ENCODE measurements at regions not wholly inside any gene's neighbourhood (a gene's known extent, or its start where the extent isn't known, plus 50 kb on each side); places are given as distances from the start of the nearest gene placed in this dataset.
"Not testable (repeated sequence)": the region's sequence is repeated elsewhere in the genome, so short reads cannot be mapped to it uniquely, and the experiment has no call there.

- H3K27me3 Mint-ChIP-seq = peaks cover 37% of the 10 kb centered on the region
- H3K36me3 Mint-ChIP-seq (ENCODE audit: low read depth) = no peaks in the 10 kb centered on the region
- POLR2A ChIA-PET = no interaction called here
- no peak overlapping the region for H3K27ac Mint-ChIP-seq
- H3K9me3 Mint-ChIP-seq = no peaks in the 10 kb centered on the region
- DNase-seq = no peak
- H3K4me1 Mint-ChIP-seq = no peaks in the 10 kb centered on the region
- no peak overlapping the region for H3K4me3 Mint-ChIP-seq
- CTCF ChIA-PET = interaction anchor here (0.6 kb wide), 1 partner anchor 1466 kb away, joined by 3 read pairs; no protein-coding TSS in a partner anchor
These were observed 185.6 kb downstream of the RTP5 start for GRCh38 chr2:242054881-242055801.

GRCh38 chr2:242056026-242056425, 186.5 kb downstream of the RTP5 start:
- H3K27ac Mint-ChIP-seq = no peak overlapping the region
- no peak overlapping the region for H3K4me3 Mint-ChIP-seq
- ChIA-PET CTCF (no interaction called here), POLR2A (no interaction called here)
- no peak for DNase-seq
- H3K9me3 Mint-ChIP-seq = no peaks in the 10 kb centered on the region
- no peaks in the 10 kb centered on the region for H3K36me3 Mint-ChIP-seq (ENCODE audit: low read depth)
- no peaks in the 10 kb centered on the region for H3K4me1 Mint-ChIP-seq
- peaks cover 30% of the 10 kb centered on the region for H3K27me3 Mint-ChIP-seq

DNA sequence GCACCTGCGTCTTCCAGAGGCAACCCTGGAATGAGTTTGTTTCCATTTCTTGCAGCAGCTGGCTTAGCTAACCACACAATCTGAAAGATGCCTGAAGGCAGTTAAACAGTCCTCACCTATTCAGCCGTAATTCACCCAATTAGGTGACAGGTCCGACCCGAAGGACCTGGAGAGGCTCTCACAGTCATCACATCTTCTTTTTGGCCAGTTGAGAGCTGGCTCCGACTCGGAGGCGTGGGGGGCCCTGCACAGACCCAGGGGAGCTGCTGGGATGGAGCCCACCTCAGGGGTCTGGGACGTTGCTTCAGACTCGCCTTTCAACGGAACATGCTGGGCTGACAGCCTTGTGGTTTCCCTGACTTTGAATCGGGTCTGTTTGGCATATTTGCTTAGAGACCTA, 187.3 kb downstream of the RTP5 start:
- Mint-ChIP-seq H3K4me3 (no peak overlapping the region), H3K36me3 (ENCODE audit: low read depth) (no peaks in the 10 kb centered on the region), H3K27ac (no peak overlapping the region), H3K27me3 (peaks cover 23% of the 10 kb centered on the region), H3K9me3 (no peaks in the 10 kb centered on the region), H3K4me1 (no peaks in the 10 kb centered on the region)
- ChIA-PET POLR2A (no interaction called here), CTCF (no interaction called here)
- DNase-seq = no peak

- Mint-ChIP-seq H3K4me3 (no peak overlapping the region), H3K9me3 (no peaks in the 10 kb centered on the region)
- CTCF ChIA-PET = no interaction called here
These were observed 188.0 kb downstream of the RTP5 start for GRCh38 chr2:242057379-242058040.

DNA sequence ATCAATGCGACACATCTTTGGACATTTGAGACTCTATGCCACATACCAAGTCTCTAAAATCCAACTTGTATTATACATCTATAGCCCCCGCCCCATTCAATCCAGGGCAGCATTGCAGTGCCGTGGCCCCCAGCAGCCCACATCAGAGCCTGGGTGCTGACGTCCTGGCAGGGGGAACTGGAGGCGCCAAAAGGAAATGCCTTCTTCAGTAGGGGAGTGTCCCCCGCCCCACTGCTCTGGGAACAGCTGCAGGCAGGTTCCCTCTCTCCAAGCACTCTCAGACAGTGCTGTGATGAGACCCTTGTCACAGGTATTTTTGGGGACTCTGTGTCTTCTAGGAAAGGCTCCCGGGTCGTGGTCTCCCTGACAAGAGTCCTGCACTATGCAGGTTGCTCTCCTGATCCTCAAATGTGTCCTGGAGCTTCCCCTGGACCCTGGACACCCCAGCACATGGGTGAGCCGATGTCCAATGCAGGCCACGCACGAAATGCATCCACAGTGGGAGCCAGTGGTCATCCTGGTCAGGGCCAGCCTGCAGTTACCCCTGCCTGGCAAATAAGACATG, 188.7 kb downstream of the RTP5 start:
- ChIA-PET CTCF (no interaction called here), POLR2A (no interaction called here)
- Mint-ChIP-seq H3K9me3 (no peaks in the 10 kb centered on the region), H3K4me3 (no peak overlapping the region), H3K4me1 (no peaks in the 10 kb centered on the region), H3K36me3 (ENCODE audit: low read depth) (no peaks in the 10 kb centered on the region), H3K27me3 (peaks cover 14% of the 10 kb centered on the region), H3K27ac (no peak overlapping the region)
- no peak for DNase-seq

More at GRCh38 chr2:242057379-242058040, 188.0 kb downstream of the RTP5 start:
- no peak overlapping the region for H3K27ac Mint-ChIP-seq
- DNase-seq = no peak
- no peaks in the 10 kb centered on the region for H3K4me1 Mint-ChIP-seq
- POLR2A ChIA-PET = no interaction called here
- peaks cover 19% of the 10 kb centered on the region for H3K27me3 Mint-ChIP-seq
- no peaks in the 10 kb centered on the region for H3K36me3 Mint-ChIP-seq (ENCODE audit: low read depth)

GRCh38 chr2:242059566-242059965, 190.0 kb downstream of the RTP5 start:
- Mint-ChIP-seq H3K9me3 (no peaks in the 10 kb centered on the region), H3K4me3 (no peak overlapping the region), H3K36me3 (ENCODE audit: low read depth) (no peaks in the 10 kb centered on the region), H3K4me1 (no peaks in the 10 kb centered on the region), H3K27me3 (peaks cover 13% of the 10 kb centered on the region), H3K27ac (no peak overlapping the region)
- ChIA-PET POLR2A (no interaction called here), CTCF (no interaction called here)
- DNase-seq = no peak

DNA sequence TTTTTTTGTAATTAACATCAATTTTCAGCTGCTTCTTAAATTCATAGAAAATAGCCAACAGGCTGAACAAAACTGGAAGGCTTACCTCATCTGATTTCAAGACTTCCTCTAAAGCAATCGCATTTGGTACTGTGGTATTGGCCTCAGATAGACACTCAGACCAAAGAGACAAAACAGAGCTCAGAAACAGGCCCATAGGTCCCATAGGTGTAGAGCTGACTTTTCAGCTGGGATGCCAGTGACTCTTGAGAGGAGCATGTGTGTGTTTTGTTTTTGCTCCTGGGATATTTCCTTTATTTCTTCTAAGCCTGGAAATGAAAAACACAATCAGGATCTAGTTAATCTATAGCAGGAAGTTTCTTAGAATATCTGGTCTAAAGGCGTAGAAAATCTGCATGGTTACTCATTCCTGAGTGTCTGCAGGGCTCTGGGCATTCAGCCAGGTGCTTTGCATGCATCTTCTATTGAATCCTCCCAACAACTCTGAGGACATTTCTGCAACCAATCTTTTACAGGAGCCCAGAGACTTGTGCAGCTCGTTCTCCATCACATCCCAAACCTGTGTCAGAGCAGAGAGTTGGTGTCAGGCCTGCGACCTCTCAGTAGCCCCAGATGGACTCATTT, 190.8 kb downstream of the RTP5 start:
- no peak overlapping the region for H3K27ac Mint-ChIP-seq
- H3K27me3 Mint-ChIP-seq = peaks cover 10% of the 10 kb centered on the region
- H3K4me1 Mint-ChIP-seq = no peaks in the 10 kb centered on the region
- ChIA-PET CTCF (no interaction called here), POLR2A (no interaction called here)
- no peaks in the 10 kb centered on the region for H3K36me3 Mint-ChIP-seq (ENCODE audit: low read depth)
- H3K4me3 Mint-ChIP-seq = no peak overlapping the region
- DNase-seq = no peak
- H3K9me3 Mint-ChIP-seq = no peaks in the 10 kb centered on the region

DNA sequence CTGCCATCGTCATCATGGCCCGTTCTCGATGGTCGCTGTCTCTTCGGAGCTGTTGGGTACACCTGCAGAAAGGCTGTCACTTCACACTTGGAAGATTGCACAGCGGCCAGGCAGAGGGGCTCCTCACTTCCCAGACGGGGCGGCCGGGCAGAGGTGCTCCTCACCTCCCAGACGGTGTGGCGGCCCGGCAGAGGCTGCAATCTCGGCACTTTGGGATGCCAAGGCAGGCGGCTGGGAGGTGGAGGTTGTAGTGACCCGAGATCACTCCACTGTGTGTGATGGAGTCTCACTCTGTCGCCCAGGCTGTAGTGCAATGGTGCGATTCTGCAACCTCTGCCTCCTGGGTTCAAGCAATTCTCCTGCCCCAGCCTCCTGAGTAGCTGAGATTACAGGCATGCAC, 192.4 kb downstream of the RTP5 start:
- CTCF ChIA-PET, POLR2A ChIA-PET: not testable (repeated sequence)

DNA sequence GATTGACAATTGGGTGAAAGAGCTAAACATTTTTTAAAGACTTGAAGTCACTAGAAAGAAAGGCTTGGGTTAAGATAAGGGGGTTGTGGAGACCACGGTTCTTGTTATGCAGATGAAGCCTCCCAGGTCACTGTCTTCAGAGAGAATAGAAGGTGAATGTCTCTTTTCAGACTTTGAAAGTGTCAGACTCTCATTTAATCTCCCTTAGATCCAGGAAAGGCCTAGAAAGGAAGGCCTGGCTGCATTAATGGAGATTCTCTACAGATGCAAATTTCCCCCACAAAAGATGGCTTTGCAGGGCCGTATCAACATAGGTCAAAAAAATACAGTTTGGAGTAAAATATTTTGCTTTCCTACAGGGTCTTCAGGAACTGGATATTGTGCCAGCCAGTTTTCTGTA, 193.9 kb downstream of the RTP5 start:
- no peaks in the 10 kb centered on the region for H3K4me1 Mint-ChIP-seq
- POLR2A ChIA-PET = no interaction called here
- H3K36me3 Mint-ChIP-seq (ENCODE audit: low read depth) = no peaks in the 10 kb centered on the region
- no peak overlapping the region for H3K27ac Mint-ChIP-seq
- H3K9me3 Mint-ChIP-seq = no peaks in the 10 kb centered on the region
- peaks cover 10% of the 10 kb centered on the region for H3K27me3 Mint-ChIP-seq
- DNase-seq = no peak
- CTCF ChIA-PET = no interaction called here
- H3K4me3 Mint-ChIP-seq = no peak overlapping the region

More for the DNA sequence above, 192.4 kb downstream of the RTP5 start:
- not testable (repeated sequence) for H3K9me3 Mint-ChIP-seq; DNase-seq; H3K27ac Mint-ChIP-seq; H3K4me3 Mint-ChIP-seq; H3K4me1 Mint-ChIP-seq; H3K36me3 Mint-ChIP-seq (ENCODE audit: low read depth)
- H3K27me3 Mint-ChIP-seq = peaks cover 12% of the 10 kb centered on the region

GRCh38 chr2:242063850-242064249, 194.3 kb downstream of the RTP5 start:
- H3K9me3 Mint-ChIP-seq = no peaks in the 10 kb centered on the region
- H3K27ac Mint-ChIP-seq = no peak overlapping the region
- ChIA-PET POLR2A (no interaction called here), CTCF (no interaction called here)
- H3K27me3 Mint-ChIP-seq = peaks cover 10% of the 10 kb centered on the region
- no peak for DNase-seq
- H3K4me1 Mint-ChIP-seq = no peaks in the 10 kb centered on the region
- H3K36me3 Mint-ChIP-seq (ENCODE audit: low read depth) = no peaks in the 10 kb centered on the region
- H3K4me3 Mint-ChIP-seq = no peak overlapping the region

DNA sequence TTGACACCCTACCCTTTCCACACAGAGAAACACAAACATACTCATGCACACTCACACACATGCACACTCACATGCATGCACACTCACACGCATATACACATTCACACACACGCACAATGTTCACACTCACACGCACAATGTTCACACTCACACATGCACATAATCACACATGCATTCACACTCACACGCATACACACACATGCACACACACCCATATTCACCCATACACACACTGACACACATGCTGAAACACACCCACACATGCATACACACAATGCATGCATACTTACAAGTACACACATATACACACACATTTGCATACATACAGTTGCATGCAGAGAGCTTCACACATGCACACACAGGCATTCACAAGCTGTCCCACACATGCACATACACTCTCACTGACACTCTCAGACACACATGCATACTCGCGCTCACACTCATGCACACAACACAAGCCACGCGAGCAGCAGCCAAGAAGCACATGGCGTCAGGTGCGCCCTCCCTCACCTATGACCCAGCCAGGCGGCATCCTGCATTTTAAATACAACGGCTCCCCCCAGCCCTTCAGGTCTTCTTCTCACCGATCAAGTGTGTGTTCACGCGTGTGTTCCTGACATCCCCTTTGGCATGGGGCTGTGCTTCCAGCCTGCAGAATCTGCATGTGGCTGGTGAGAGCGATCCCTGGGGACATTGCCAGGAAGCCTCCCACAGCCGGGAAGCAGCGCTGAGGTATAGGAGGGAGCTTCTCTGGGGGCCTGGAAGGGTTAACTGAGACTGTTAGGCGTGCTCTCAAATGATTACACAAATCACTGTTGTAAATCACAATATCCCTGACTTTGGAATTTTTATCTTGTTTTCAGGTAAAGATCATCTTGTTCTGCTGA, 195.1 kb downstream of the RTP5 start:
- no peak overlapping the region for H3K27ac Mint-ChIP-seq
- CTCF ChIA-PET = no interaction called here
- POLR2A ChIA-PET = no interaction called here

DNA sequence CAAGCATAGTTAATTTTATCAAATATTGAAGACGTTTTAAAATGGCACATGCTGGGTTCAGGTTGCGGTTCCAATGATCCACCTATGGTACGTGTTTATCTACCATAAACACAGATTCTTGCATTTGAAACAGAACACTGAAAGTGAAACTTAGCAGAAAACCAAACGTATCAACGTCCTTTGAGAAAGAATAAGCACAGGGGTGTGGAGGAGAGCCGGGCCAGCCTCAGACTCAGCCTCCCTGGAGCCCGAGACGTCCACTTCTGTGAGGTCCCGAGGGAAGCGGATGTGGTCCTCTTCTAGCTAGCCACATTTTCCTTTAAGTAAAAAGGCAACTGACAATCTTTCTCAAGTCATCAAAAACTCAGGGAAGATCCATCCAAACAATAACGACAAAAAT, 195.9 kb downstream of the RTP5 start:
- no peaks in the 10 kb centered on the region for H3K36me3 Mint-ChIP-seq (ENCODE audit: low read depth)
- POLR2A ChIA-PET = no interaction called here
- no peak for DNase-seq
- no peak overlapping the region for H3K27ac Mint-ChIP-seq
- peaks cover 4% of the 10 kb centered on the region for H3K27me3 Mint-ChIP-seq
- CTCF ChIA-PET = no interaction called here
- no peaks in the 10 kb centered on the region for H3K4me1 Mint-ChIP-seq
- no peaks in the 10 kb centered on the region for H3K9me3 Mint-ChIP-seq
- H3K4me3 Mint-ChIP-seq = no peak overlapping the region

More for the DNA sequence above, 195.1 kb downstream of the RTP5 start:
- H3K4me1 Mint-ChIP-seq = no peaks in the 10 kb centered on the region
- H3K36me3 Mint-ChIP-seq (ENCODE audit: low read depth) = no peaks in the 10 kb centered on the region
- no peaks in the 10 kb centered on the region for H3K9me3 Mint-ChIP-seq
- H3K4me3 Mint-ChIP-seq = no peak overlapping the region
- peaks cover 5% of the 10 kb centered on the region for H3K27me3 Mint-ChIP-seq
- no peak for DNase-seq
